HCT116 (cell line): ENCODE measurements at regions not wholly inside any gene's neighbourhood (a gene's known extent, or its start where the extent isn't known, plus 50 kb on each side); places are given as distances from the start of the nearest gene placed in this dataset.

Experiments used
- ATAC-seq: fragments of 200-7000 bp; cut with Tn5 transposase; 2 replicates; pipeline ENCODE4 v1.9.1; 2020; ENCODE audit warnings: mild to moderate bottlenecking, moderate library complexity
- BruUV-seq: library from RNA; stranded (reverse); fragments of 400-500 nt; replicated peaks from 2 replicates; lab custom pipeline; 2021; lab: Mats Ljungman, UMichigan
- CTCF ChIA-PET: fragments of 300-600 bp; sonication (Branson Sonifier 250); formaldehyde crosslinking; loops from one replicate; lab custom pipeline; 2021; ENCODE audit warnings: antibody characterized with exemption; lab: Charles Lee
- POLR2A ChIA-PET: fragments of 300-600, 350-600 bp; sonication (Branson Sonifier 250); formaldehyde crosslinking; loops from one replicate; lab custom pipeline; 2021; ENCODE audit warnings: antibody characterized with exemption; lab: Charles Lee
- RAD21 ChIA-PET, 2 experiments: fragments of 300-600 bp; sonication (Branson Sonifier 250); formaldehyde crosslinking; loops; one replicate each; lab custom pipeline; 2023; ENCODE audit warnings: low total read pairs in 2 of 2; ENCODE audit not compliant: uncharacterized antibody in 2 of 2, unreplicated experiment in 2 of 2, low non-redundant PET in 1 of 2; lab: Charles Lee
- DNase-seq: peaks from one replicate; pipeline ENCODE4 v3.0.0-alpha.2; 2010; ENCODE audit warnings: low read depth, low spot score
- H2AFZ ChIP-seq: fragments of 200-600 bp; shearing (Covaris generic), sonication (generic); 2 replicates; pipeline ENCODE4 v1.6.1; 2017; ENCODE audit warnings: low read depth, mixed run types, mixed read lengths, antibody characterized with exemption, low read length; ENCODE audit not compliant: poor library complexity, severe bottlenecking
- H3K27ac ChIP-seq: 2 replicates; pipeline ENCODE4 v1.5.1; 2012; ENCODE audit warnings: low read depth, low read length
- H3K27me3 ChIP-seq: fragments of 200-600 bp; sonication (generic); 2 replicates; pipeline ENCODE4 v1.6.1; 2016; ENCODE audit warnings: mixed run types, low read length, mixed read lengths; ENCODE audit not compliant: insufficient read depth
- H3K36me3 ChIP-seq, 2 experiments: fragments of 200-500 bp in 1 of 2; fragments of 200-600 bp in 1 of 2; sonication (Bioruptor generic) in 1 of 2; sonication (generic) in 1 of 2; 2 replicates each; pipeline versions ENCODE4 v1.5.1 to v1.6.1; 2014 to 2016; ENCODE audit warnings: low read length in 2 of 2, inconsistent platforms in 1 of 2, mixed read lengths in 1 of 2, mixed run types in 1 of 2; ENCODE audit not compliant: insufficient read depth in 2 of 2, control insufficient read depth in 1 of 2
- H3K4me1 ChIP-seq, 2 experiments: fragments of 200-600 bp in 1 of 2; sonication (generic) in 1 of 2; 2 replicates each; pipeline versions ENCODE4 v1.5.1 to v1.6.1; 2012 to 2017; ENCODE audit warnings: low read length in 2 of 2, inconsistent platforms in 1 of 2, mild to moderate bottlenecking in 1 of 2, mixed read lengths in 1 of 2, mixed run types in 1 of 2, moderate library complexity in 1 of 2; ENCODE audit not compliant: insufficient read depth in 2 of 2, control insufficient read depth in 1 of 2
- H3K4me2 ChIP-seq: fragments of 200-600 bp; sonication (generic); 2 replicates; pipeline ENCODE4 v1.6.1; 2017; ENCODE audit warnings: mixed run types, low read length, mixed read lengths
- H3K4me3 ChIP-seq, 2 experiments: fragments of 200-600 bp in 1 of 2; sonication (generic) in 1 of 2; replicated peaks in 1 of 2; 2 replicates each; pipeline ENCODE4 v1.5.1; 2011 to 2016; ENCODE audit warnings: low read length in 2 of 2, control low read depth in 1 of 2, low read depth in 1 of 2, mild to moderate bottlenecking in 1 of 2, mixed read lengths in 1 of 2, mixed run types in 1 of 2
- H3K79me2 ChIP-seq: fragments of 200-600 bp; sonication (generic); 2 replicates; pipeline ENCODE4 v1.6.1; 2017; ENCODE audit warnings: mild to moderate bottlenecking, mixed run types, low read length, moderate library complexity, mixed read lengths; ENCODE audit not compliant: insufficient read depth
- H3K9ac ChIP-seq: fragments of 200-600 bp; sonication (generic); 2 replicates; pipeline ENCODE4 v1.6.1; 2016; ENCODE audit warnings: low read length, mixed read lengths
- H3K9me2 ChIP-seq: fragments of 200-600 bp; sonication (generic), shearing (Covaris generic); 2 replicates; pipeline ENCODE4 v1.6.1; 2017; ENCODE audit warnings: mixed run types, mild to moderate bottlenecking, moderate library complexity; ENCODE audit not compliant: insufficient read depth
- H3K9me3 ChIP-seq, 2 experiments: fragments of 200-500 bp in 1 of 2; fragments of 200-600 bp in 1 of 2; sonication (Bioruptor generic) in 1 of 2; sonication (generic) in 1 of 2; 2 replicates each; pipeline ENCODE4 v1.6.1; 2014 to 2017; ENCODE audit warnings: low read length in 2 of 2, mixed read lengths in 2 of 2, inconsistent platforms in 1 of 2, low read depth in 1 of 2, mild to moderate bottlenecking in 1 of 2, mixed run types in 1 of 2, moderate library complexity in 1 of 2; ENCODE audit not compliant: control insufficient read depth in 1 of 2, insufficient read depth in 1 of 2
- H4K20me1 ChIP-seq: fragments of 200-600 bp; sonication (generic), shearing (Covaris generic); 2 replicates; pipeline ENCODE4 v1.6.1; 2017; ENCODE audit warnings: mixed run types, mild to moderate bottlenecking, moderate library complexity; ENCODE audit not compliant: insufficient read depth
- CBX3 ChIP-seq: IDR thresholded peaks from 2 replicates; pipeline ENCODE4 v1.6.1; 2012; ENCODE audit warnings: low read depth
- CEBPB ChIP-seq: IDR thresholded peaks from 2 replicates; pipeline ENCODE4 v1.6.1; 2012; ENCODE audit warnings: low read depth
- EGR1 ChIP-seq: IDR thresholded peaks from 2 replicates; pipeline ENCODE4 v1.6.1; 2012; ENCODE audit warnings: low read depth
- EZH2 ChIP-seq: fragments of 200-600 bp; sonication (generic); IDR thresholded peaks from 2 replicates; pipeline ENCODE4 v1.6.1; 2017; ENCODE audit warnings: antibody characterized with exemption, mixed run types
- JUND ChIP-seq: IDR thresholded peaks from 2 replicates; pipeline ENCODE4 v1.6.1; 2012
- POLR2A ChIP-seq: IDR thresholded peaks from 2 replicates; pipeline ENCODE4 v1.7.0; 2011; ENCODE audit warnings: borderline replicate concordance; ENCODE audit not compliant: insufficient read depth, insufficient read length; ENCODE audit errors: extremely low read depth
- POLR2AphosphoS5 ChIP-seq: IDR thresholded peaks from 2 replicates; pipeline ENCODE4 v1.6.1; 2011; ENCODE audit warnings: mild to moderate bottlenecking, low read depth, low read length, moderate library complexity
- RAD21 ChIP-seq: IDR thresholded peaks from 2 replicates; pipeline ENCODE4 v1.6.1; 2012; ENCODE audit warnings: low read depth, mild to moderate bottlenecking
- SIN3A ChIP-seq: IDR thresholded peaks from 2 replicates; pipeline ENCODE4 v1.6.1; 2012; ENCODE audit warnings: low read depth
- SP1 ChIP-seq: IDR thresholded peaks from 2 replicates; pipeline ENCODE4 v1.6.1; 2012; ENCODE audit warnings: low read depth
- TCF7L2 ChIP-seq: IDR thresholded peaks from 2 replicates; pipeline ENCODE4 v1.7.0; 2011; ENCODE audit warnings: borderline replicate concordance, inconsistent platforms; ENCODE audit not compliant: insufficient read depth, insufficient read length; ENCODE audit errors: extremely low read depth
- YY1 ChIP-seq: IDR thresholded peaks from 2 replicates; pipeline ENCODE4 v1.6.1; 2011; ENCODE audit warnings: low read length, low read depth, moderate library complexity, mild to moderate bottlenecking; ENCODE audit not compliant: insufficient replicate concordance; ENCODE audit errors: extremely low read depth
- intact Hi-C: fragments of 100-400 bp; cut with micrococcal nuclease; formaldehyde crosslinking; loops from 2 replicates; pipeline ENCODE4 v1.10.0; 2022
- TF ChIP-seq, protein P1 (sequence below), 3 experiments: fragments of 200-600 bp in 1 of 3; sonication (generic) in 1 of 3; IDR thresholded peaks in 2 of 3; conservative IDR thresholded peaks in 1 of 3; 2 replicates each; pipeline ENCODE4 v1.5.1; 2012 to 2017; ENCODE audit warnings: low read depth in 2 of 3, low read length in 2 of 3, antibody characterized with exemption in 1 of 3, borderline replicate concordance in 1 of 3, control low read depth in 1 of 3, mild to moderate bottlenecking in 1 of 3, mixed read lengths in 1 of 3, mixed run types in 1 of 3, moderate library complexity in 1 of 3; ENCODE audit not compliant: insufficient read depth in 1 of 3
- TF ChIP-seq, protein P2 (sequence below): IDR thresholded peaks from 2 replicates; pipeline ENCODE4 v1.6.1; 2012

DNA sequence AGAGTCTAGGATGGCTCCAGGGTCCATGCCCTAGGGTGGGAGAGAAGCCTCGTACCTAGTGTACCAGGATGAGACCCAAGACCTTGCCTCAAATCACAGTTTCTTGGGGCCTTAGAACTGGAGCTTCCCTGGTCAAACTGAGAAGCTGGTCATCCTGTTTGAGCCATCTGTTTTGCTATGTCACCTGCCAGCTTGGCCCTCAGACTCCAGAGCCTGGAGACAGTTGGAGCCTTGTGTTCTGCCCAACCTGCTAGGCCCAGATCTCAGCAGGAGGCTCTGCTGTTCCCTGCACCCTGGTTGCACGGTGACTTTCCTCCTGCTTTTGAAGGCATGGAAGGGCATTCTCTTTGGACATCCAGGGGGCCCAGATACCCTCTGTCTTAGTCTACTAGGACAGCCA lies 206.3 kb upstream of the ATP6AP2 start:
- Histone ChIP-seq H3K9me2 (no peaks in the 10 kb centered on the region), H3K27ac (no peak overlapping the region), H3K4me3 (no peak overlapping the region), H2AFZ (no peak overlapping the region), H3K36me3 (no peaks in the 10 kb centered on the region), H3K27me3 (no peaks in the 10 kb centered on the region), H3K79me2 (no peaks in the 10 kb centered on the region), H3K4me2 (no peak overlapping the region), H4K20me1 (no peaks in the 10 kb centered on the region), H3K4me1 (no peaks in the 10 kb centered on the region), H3K9me3 (no peaks in the 10 kb centered on the region), H3K9ac (no peak overlapping the region)
- BruUV-seq = no TSS peak
- ChIA-PET CTCF (no interaction called here), RAD21 (no interaction called here), POLR2A (no interaction called here)
- intact Hi-C loops = no loop called here
- DNase-seq (no peak), ATAC-seq (no peak)
- TF ChIP-seq SIN3A (no peak), CBX3 (no peak), YY1 (no peak), JUND (no peak), POLR2A (no peak), EGR1 (no peak)

DNA sequence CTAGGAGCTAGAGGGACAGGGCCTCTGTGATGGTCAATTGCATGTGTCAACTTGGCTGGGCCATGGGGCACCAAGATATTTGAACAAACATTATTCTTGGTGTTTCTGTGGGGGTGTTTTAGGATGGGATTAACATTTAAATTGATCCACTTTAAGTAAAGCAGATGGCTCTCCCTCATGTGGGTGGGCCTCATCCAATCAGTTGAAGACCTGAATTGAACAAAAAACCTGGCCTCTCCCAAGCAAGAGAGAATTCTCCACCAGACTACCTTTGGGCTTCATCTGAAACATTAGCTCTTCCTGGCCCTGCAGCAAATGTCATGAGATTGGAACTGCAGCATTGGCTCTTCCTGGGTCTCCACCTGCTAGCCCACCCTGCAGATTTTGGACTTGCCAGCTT lies 207.1 kb upstream of the ATP6AP2 start:
- RAD21 ChIA-PET = no interaction called here
- no TSS peak for BruUV-seq

More for the DNA sequence above, 207.1 kb upstream of the ATP6AP2 start:
- Histone ChIP-seq H2AFZ (no peak overlapping the region), H3K27ac (no peak overlapping the region), H3K4me2 (no peak overlapping the region), H3K4me3 (no peak overlapping the region), H3K9me3 (no peaks in the 10 kb centered on the region), H3K79me2 (no peaks in the 10 kb centered on the region), H3K4me1 (no peaks in the 10 kb centered on the region), H4K20me1 (no peaks in the 10 kb centered on the region), H3K9ac (no peak overlapping the region), H3K9me2 (no peaks in the 10 kb centered on the region), H3K36me3 (no peaks in the 10 kb centered on the region), H3K27me3 (no peaks in the 10 kb centered on the region)
- CTCF ChIA-PET = no interaction called here
- TF ChIP-seq CBX3 (no peak), SP1 (no peak), TCF7L2 (no peak), POLR2AphosphoS5 (no peak), EGR1 (no peak), JUND (no peak), YY1 (no peak), RAD21 (no peak), CEBPB (no peak), EZH2 (no peak), SIN3A (no peak)
- TF ChIP-seq, protein P1, sequence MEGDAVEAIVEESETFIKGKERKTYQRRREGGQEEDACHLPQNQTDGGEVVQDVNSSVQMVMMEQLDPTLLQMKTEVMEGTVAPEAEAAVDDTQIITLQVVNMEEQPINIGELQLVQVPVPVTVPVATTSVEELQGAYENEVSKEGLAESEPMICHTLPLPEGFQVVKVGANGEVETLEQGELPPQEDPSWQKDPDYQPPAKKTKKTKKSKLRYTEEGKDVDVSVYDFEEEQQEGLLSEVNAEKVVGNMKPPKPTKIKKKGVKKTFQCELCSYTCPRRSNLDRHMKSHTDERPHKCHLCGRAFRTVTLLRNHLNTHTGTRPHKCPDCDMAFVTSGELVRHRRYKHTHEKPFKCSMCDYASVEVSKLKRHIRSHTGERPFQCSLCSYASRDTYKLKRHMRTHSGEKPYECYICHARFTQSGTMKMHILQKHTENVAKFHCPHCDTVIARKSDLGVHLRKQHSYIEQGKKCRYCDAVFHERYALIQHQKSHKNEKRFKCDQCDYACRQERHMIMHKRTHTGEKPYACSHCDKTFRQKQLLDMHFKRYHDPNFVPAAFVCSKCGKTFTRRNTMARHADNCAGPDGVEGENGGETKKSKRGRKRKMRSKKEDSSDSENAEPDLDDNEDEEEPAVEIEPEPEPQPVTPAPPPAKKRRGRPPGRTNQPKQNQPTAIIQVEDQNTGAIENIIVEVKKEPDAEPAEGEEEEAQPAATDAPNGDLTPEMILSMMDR (IDR thresholded peaks at IDR 0.05 in 2 of 3, conservative IDR thresholded peaks at IDR 0.05 in 1 of 3; ENCODE audit: borderline replicate concordance in 1 of 3, insufficient read depth in 1 of 3, low read depth in 2 of 3, low read length in 2 of 3) = no peak
- TF ChIP-seq, protein P2, sequence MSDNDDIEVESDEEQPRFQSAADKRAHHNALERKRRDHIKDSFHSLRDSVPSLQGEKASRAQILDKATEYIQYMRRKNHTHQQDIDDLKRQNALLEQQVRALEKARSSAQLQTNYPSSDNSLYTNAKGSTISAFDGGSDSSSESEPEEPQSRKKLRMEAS = no peak
- no peak for DNase-seq
- POLR2A ChIA-PET = no interaction called here
- intact Hi-C loops = no loop called here
- ATAC-seq = no peak
